HPDE6-E6E7 (cell line): ENCODE measurements at regions not wholly inside any gene's neighbourhood (a gene's known extent, or its start where the extent isn't known, plus 50 kb on each side); places are given as distances from the start of the nearest gene placed in this dataset.

ENCODE experiments used
- DNase-seq: peaks from one replicate; pipeline ENCODE4 v3.0.0; 2011; ENCODE audit warnings: missing footprints; ENCODE audit errors: extremely low spot score

GRCh38 chr15:94749811-94750617, 518.7 kb downstream of the MCTP2 start:
- no peak for DNase-seq

DNA sequence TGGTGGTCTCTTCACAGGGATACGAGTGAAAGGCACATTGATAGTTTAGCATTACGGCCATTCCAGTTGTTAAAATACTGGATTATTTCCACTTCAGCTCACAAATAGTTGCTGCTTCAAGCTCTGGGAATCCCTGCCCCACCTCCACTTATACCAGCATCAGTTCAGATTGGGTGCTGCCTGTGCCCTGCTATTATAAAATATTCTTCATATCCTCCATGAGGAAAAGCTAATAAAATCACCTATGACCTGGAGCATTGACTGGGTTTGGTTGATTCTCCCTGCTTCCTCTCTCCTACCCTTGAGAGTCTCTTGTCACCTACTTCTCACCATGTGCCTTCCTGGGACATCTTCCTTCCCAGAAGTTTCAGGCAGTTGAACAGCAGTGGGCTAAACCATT, 529.0 kb downstream of the MCTP2 start:
- no peak for DNase-seq

DNA sequence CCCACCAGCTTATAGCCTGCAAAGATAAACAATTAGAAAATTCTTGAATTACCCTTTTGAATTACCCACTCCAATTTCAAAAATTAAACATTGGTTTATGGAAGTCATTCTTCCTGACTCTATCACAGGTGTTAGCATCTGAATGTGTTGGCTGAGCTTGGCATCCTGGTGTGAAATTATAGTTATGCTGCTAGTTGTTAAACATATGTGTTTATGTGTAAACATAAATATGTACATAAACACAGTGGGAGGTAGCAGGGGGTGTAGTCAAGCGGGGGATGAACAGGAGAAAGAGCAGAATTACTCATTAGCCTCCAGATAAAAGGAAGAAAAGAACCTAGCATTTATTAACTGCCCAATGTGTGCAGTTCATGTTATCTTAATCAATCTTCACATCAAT, 530.2 kb downstream of the MCTP2 start:
- no peak for DNase-seq

- no peak for DNase-seq
These were observed 537.7 kb downstream of the MCTP2 start for GRCh38 chr15:94769089-94769488.

DNA sequence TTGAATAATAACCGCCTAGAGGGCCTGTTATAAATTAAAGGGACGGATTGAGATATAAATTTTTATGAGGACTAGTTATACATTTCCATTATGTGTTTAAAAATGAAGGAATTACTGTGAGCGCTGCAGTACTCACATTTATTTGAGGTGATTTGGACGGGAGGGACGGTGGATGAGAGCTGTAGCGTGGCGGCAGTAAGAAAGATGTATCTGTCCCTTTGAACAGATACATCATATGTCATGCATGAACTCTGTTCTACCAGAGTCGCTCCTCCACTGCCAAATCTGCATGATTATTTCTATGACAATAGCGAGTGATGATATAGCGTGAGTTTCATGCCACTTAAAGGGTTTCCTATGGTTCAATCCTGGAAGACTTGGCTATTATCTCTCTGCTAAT, 538.8 kb downstream of the MCTP2 start:
- DNase-seq = no peak

GRCh38 chr15:94777037-94777436, 545.7 kb downstream of the MCTP2 start:
- DNase-seq = no peak

- no peak for DNase-seq
These were observed 547.5 kb downstream of the MCTP2 start for GRCh38 chr15:94778840-94779239.

DNA sequence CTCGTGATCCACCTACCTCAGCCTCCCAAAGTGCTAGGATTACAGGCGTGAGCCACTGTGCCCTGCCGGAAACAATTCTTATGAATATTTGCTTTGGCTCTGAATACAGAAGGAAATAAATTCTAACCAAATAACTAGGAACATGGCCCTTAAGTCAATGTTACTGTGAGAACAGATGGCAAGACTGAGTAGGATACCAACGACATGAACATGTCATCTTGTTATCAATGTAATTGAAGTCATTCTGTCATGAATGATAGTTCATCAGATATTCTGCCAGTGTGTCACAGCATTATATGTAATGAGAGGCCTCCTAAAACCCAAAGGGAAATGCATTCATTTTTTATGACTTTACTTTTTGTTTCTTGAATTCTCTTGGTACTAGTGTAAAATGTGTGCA, 548.8 kb downstream of the MCTP2 start:
- DNase-seq = no peak

DNA sequence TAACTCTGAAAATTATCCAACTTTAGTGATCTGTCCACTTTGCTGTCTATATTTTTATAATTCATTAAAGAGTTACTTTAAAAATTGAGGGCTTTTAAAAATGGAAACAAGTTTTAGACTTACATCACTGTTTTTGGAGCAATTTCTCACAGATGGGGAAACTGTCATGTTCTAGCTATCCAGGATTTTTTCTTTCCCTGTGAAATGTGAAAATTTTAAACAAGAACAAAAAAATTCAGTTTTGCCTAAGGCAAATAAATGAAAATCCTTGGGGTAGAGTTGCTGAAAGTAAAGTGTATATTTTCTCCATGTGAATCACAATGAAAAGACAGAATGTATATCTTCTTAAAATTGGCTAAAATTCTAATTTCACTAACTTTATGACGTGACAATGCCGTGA, 553.7 kb downstream of the MCTP2 start:
- no peak for DNase-seq

DNA sequence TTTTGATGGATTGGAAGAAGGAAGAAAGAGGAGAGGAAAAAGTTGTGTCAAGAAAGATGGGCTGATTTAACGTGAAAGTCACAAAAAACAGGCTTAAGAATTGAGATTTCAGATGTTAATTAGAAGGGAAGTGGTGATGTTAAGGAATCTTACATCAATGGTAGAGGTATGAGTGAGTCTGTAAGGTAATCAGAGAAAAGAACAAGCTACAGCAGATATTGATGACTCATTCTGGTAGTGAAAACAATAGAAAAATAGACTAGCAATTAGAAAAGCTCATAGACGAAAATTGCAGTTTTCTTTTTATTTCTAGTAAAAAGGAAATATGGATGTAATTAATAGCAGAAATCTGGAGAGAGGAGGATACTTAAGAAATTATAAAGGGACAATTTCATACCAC, 559.6 kb downstream of the MCTP2 start:
- peak; percentile 53 for DNase-seq

- peak; percentile 11 for DNase-seq
These were observed 560.1 kb downstream of the MCTP2 start for GRCh38 chr15:94791510-94791909.

- DNase-seq = peak; percentile 34
These were observed 560.8 kb downstream of the MCTP2 start for GRCh38 chr15:94792196-94792595.

- no peak for DNase-seq
These were observed 561.8 kb downstream of the MCTP2 start for GRCh38 chr15:94793207-94793606.

DNA sequence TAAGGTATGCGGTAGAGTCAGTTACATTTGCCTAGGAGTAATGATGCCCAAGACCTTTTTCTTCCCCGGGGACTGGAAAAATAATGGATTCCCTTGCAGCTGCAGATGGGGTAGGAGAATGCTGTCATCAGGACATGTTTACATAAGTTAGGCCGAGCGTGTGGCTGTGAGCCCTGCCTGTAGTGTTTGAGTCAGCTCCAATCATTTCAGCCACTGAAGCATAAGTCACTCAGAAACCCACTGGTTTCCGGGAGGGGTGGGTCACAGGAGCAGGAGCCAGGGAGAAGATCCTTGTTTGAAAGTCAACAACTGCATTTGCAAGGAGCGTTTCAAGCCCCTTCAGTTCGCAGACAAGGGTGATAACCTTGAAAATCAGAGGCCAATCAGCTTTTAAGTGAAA, 562.3 kb downstream of the MCTP2 start:
- DNase-seq = peak; percentile 5

DNA sequence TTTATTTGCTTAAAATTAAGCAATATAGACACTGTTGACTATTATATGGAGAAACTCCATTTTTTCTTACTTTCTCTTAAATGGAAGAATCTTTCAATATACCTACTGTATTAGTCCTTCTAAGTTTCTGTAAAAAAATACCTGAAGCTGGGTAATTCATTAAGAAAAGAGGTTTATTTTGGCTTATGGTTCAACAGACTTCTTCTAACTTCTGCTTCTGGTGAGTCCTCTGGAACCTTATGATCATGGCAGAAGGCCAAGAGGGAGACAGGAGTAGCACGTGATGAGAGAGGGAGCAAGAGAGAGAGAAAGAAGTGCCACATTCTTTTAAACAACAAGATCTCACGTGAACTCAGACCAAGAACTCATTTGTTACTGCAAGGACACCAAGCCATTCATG, 573.3 kb downstream of the MCTP2 start:
- no peak for DNase-seq

- no peak for DNase-seq
These were observed 583.9 kb downstream of the MCTP2 start for GRCh38 chr15:94815110-94815731.

GRCh38 chr15:94815914-94816313, 584.6 kb downstream of the MCTP2 start:
- DNase-seq = no peak

- DNase-seq = no peak
These were observed 598.8 kb downstream of the MCTP2 start for GRCh38 chr15:94829887-94830884.

GRCh38 chr15:94834000-94834399, 602.6 kb downstream of the MCTP2 start:
- DNase-seq = no peak

GRCh38 chr15:94834494-94834893, 603.1 kb downstream of the MCTP2 start:
- DNase-seq = no peak

- DNase-seq = no peak
These were observed 606.9 kb downstream of the MCTP2 start for GRCh38 chr15:94838281-94838680.
